Amniotic epithelial cell (primary cell): ENCODE measurements at regions not wholly inside any gene's neighbourhood (a gene's known extent, or its start where the extent isn't known, plus 50 kb on each side); places are given as distances from the start of the nearest gene placed in this dataset.

ENCODE experiments used
- DNase-seq: peaks from one replicate; pipeline ENCODE4 v3.0.0-alpha.2; 2010; ENCODE audit warnings: low read depth

DNA sequence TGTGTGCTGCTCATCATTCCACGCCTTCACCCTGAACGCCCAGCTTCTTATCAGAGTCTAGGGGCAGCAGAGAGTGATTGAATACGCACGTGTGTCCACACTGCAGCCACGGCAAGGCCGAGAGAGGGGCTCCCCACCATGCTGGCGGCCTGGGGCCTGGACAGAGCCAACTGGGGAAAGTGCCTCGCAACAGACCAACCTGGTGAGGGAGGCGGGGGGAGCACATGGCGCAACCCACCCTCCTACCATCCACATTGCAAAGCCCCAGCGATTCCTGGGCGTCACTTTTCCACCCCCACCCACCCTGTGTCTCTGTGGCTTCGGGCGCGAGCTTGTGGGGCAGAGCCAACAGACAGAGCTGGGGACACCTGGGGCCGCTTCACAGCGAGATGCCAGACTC lies 66.4 kb upstream of the DUSP22 start:
- no peak for DNase-seq

DNA sequence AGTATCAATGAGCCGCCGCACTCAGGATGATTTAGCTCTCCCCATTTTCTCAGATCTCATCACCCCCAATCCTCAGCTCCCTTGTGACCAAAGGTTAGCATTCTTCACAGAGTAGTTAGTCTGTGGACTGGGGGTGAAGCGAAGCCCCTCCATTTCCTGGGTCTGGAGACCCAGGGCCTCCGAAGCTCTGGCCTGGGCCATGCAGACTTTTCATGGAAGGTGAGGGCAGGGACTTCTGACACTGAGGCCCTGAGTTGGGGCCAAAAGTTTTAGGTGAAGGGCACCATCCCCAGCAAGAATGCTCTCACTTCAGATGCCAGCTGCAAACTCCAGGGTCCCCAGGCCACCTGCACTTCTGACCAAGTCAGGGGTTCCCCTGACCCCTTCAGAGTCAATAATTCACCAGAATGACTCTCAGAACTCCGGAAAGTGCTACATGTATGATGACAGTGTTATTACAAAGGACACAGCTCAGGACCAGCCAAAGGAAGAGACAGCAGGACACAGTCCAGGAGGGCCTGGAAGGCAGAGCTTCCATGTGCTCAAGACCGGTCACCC lies 65.7 kb upstream of the DUSP22 start:
- no peak for DNase-seq

GRCh38 chr6:227074-227782 lies 65.1 kb upstream of the DUSP22 start:
- no peak for DNase-seq

DNA sequence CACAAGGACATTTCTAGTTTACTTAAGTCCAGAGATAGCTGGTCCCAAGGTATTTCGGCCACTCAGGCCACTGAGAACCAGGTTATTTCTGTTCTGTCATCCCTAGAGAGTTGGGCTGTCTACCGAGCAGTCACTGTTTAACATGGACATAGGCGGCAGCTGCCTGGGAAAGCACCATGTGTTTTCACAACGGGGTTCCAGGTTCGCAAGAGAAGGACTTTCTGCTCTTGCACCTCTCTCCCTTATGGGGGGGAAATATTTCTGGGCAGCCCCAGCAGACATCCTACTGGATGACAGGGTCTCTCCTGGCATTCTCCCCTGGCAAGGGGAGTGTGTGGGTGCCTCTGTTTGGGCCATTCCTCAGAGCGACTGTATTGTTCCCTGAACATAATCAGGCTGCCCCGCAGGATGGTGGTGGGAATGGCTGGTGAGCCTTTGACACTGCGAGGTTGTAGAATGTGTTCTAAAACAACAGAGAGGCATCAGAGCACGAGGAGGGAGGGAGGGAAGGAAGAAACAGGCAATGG lies 64.4 kb upstream of the DUSP22 start:
- DNase-seq = no peak

- no peak for DNase-seq
These were observed 63.2 kb upstream of the DUSP22 start for GRCh38 chr6:228881-229651.

DNA sequence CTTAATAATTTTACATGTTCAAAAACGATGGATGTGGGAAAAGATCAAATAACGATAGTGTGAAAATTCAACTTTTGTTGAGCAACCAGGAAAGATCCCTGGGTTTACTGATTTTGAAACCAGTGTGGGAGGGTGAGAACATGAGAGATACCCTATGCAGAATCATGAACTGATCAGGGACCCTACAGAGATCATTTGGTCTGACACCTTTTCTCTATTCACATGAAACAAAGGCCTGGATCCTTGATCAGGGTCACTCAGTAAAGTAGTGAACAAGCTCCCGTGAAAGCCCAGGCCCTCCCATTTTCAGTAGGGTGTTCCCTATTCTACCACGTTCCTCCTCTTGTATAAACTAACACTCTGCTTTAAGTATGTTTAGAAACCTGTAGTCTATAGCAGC lies 60.5 kb upstream of the DUSP22 start:
- DNase-seq = no peak

DNA sequence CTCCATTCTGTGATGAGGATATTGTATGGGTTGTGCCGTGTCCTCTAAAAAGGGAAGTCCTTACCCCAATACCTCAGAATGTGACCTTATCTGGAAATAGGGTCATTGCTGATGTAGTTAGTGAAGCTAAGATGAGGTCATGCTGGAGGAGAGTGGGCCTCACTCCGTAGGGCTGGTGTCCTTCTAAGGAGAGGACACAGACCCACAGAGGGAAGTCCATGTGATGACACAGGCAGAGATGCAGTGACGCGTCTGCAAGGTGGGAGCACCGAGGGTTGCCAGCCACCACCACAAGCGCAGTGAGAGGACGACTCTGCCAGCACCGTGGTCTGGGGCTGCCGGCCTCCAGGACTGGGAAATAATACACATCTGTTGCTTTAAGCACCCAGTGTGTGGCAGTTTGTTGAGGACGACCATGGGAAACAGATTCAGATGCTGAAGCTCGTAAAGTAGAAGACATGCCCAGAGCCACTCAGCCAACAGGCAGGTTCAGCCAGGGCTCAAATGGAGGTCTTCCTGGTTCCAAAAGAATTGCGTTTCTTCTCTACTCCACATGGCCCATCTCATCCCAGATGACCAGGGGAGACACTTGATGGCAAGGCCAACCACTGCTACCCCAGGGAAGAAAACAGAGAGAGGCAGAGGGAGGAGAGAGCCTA lies 59.2 kb upstream of the DUSP22 start:
- DNase-seq = no peak

DNA sequence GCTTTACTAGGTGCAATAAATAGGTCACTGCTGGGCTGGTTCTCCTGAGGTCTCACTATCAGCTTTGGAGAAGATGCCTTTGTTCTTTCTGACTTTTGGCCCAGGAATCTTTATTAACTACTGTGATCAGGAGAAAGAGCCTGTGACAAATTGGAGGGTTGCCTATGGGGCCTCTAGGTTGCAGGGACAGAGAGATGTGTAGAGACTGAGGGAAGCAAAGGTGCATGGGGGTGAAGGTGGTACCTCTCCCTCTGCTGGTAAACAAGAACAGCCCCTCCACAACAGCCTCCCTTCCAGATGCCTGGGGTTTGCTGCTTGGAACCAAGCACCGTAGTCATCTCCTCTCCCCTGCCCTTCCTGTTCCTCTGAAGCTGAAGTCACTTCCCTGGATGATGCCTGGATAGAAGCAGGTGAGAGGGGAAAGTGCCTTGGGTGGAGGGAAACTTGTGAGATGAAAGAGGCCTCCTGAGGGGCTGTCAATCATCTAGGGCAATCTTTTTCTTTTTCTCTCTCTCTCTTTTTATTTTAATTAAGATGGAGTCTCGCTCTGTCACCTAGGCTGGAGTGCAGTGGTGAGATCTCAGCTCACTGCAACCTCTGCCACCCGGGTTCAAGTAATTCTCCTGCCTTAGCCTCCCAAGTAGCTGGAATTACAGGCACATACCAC lies 57.4 kb upstream of the DUSP22 start:
- DNase-seq = no peak

DNA sequence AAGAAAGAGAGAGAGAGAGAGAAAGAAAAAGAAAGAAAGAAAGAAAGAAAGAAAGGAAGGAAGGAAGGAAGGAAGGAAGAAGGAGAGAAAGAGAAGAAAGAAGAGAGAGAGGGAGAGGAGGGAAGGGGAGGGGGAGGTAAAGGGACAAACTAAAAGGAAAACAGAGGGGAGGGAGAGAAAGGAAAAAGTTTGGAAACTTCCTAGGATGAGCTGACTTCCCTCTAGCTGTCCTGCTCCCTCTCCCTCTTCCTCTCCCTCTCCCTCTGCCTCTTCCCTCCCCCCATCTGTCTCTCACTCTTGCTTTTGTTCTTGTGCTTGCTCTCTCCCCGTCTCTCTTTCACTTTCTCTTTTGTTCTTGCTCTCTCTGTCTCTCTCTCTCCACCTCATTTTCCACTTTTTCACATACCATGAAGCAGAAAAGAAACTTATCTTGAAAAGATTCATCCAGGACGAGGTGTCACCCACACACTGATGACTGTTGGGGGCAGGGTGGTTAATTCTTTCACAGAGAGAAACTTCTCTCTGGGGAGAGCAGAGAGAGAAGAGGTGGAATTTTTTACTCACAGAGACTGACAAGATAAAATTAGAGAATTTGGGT lies 56.4 kb upstream of the DUSP22 start:
- DNase-seq = peak; percentile 5

- DNase-seq = no peak
These were observed 55.8 kb upstream of the DUSP22 start for GRCh38 chr6:236519-236918.

GRCh38 chr6:240151-240550 lies 52.1 kb upstream of the DUSP22 start:
- no peak for DNase-seq

- DNase-seq = no peak
These were observed 50.9 kb upstream of the DUSP22 start for GRCh38 chr6:241336-241865.
